Astrocyte (in vitro differentiated cells and primary cell): ENCODE measurements at regions not wholly inside any gene's neighbourhood (a gene's known extent, or its start where the extent isn't known, plus 50 kb on each side); places are given as distances from the start of the nearest gene placed in this dataset.
"Not testable (repeated sequence)": the region's sequence is repeated elsewhere in the genome, so short reads cannot be mapped to it uniquely, and the experiment has no call there.

ENCODE experiments used
- DNase-seq: peaks from one replicate; pipeline ENCODE4 v3.0.0-alpha.2; 2010; ENCODE audit warnings: low read depth
- FAIRE-seq: peaks from 2 replicates; lab custom pipeline; 2011; peaks lifted over from hg19 to GRCh38; lab: Jason Lieb, UNC
- H2AFZ ChIP-seq: 2 replicates; pipeline ENCODE4 v1.6.0; 2012; ENCODE audit warnings: low read depth, low read length, inconsistent platforms
- H3K27ac ChIP-seq: 2 replicates; pipeline ENCODE4 v1.5.1; 2011; ENCODE audit warnings: low read depth, low read length, inconsistent platforms
- H3K27me3 ChIP-seq: 2 replicates; pipeline ENCODE4 v1.6.0; 2011; ENCODE audit warnings: low read length, inconsistent platforms; ENCODE audit not compliant: insufficient read depth
- H3K36me3 ChIP-seq: 2 replicates; pipeline ENCODE4 v1.5.1; 2011; ENCODE audit warnings: low read length, inconsistent platforms; ENCODE audit not compliant: insufficient read depth
- H3K4me1 ChIP-seq: 2 replicates; pipeline ENCODE4 v1.5.1; 2011; ENCODE audit warnings: low read length, inconsistent platforms; ENCODE audit not compliant: insufficient read depth
- H3K4me2 ChIP-seq: 2 replicates; pipeline ENCODE4 v1.6.0; 2012; ENCODE audit warnings: low read length, inconsistent platforms
- H3K4me3 ChIP-seq: 2 replicates; pipeline ENCODE4 v1.5.1; 2011; ENCODE audit warnings: low read depth, mild to moderate bottlenecking, low read length, inconsistent platforms; ENCODE audit not compliant: insufficient read depth
- H3K79me2 ChIP-seq: 2 replicates; pipeline ENCODE4 v1.6.0; 2012; ENCODE audit warnings: mild to moderate bottlenecking, low read length, inconsistent platforms; ENCODE audit not compliant: insufficient read depth
- H3K9ac ChIP-seq: 2 replicates; pipeline ENCODE4 v1.6.0; 2012; ENCODE audit warnings: mild to moderate bottlenecking, low read length, inconsistent platforms
- H3K9me3 ChIP-seq: 2 replicates; pipeline ENCODE4 v1.5.1; 2012; ENCODE audit warnings: low read depth, mild to moderate bottlenecking, low read length, inconsistent platforms; ENCODE audit not compliant: insufficient read depth
- H4K20me1 ChIP-seq: 2 replicates; pipeline ENCODE4 v1.6.0; 2012; ENCODE audit warnings: low read length, inconsistent platforms; ENCODE audit not compliant: insufficient read depth
- H3K27ac Mint-ChIP-seq: one replicate; pipeline ENCODE4 v1.8.0; 2021; ENCODE audit warnings: mild to moderate bottlenecking, mixed read lengths; ENCODE audit not compliant: unreplicated experiment
- H3K27me3 Mint-ChIP-seq: one replicate; pipeline ENCODE4 v1.8.0; 2021; ENCODE audit warnings: low read depth, mixed read lengths; ENCODE audit not compliant: unreplicated experiment
- H3K36me3 Mint-ChIP-seq: one replicate; pipeline ENCODE4 v1.8.0; 2021; ENCODE audit warnings: low read depth, mixed read lengths; ENCODE audit not compliant: unreplicated experiment
- H3K4me1 Mint-ChIP-seq: one replicate; pipeline ENCODE4 v1.8.0; 2021; ENCODE audit warnings: low read depth, mixed read lengths; ENCODE audit not compliant: unreplicated experiment
- H3K4me3 Mint-ChIP-seq: one replicate; pipeline ENCODE4 v1.8.0; 2021; ENCODE audit warnings: mild to moderate bottlenecking, moderate library complexity, mixed read lengths; ENCODE audit not compliant: unreplicated experiment
- H3K9me3 Mint-ChIP-seq: one replicate; pipeline ENCODE4 v1.8.0; 2021; ENCODE audit warnings: mild to moderate bottlenecking, mixed read lengths; ENCODE audit not compliant: unreplicated experiment
- CTCF ChIP-seq: IDR thresholded peaks from 2 replicates; pipeline ENCODE4 v1.5.1; 2011; ENCODE audit warnings: low read depth, mild to moderate bottlenecking, inconsistent platforms, low read length, moderate library complexity; ENCODE audit not compliant: insufficient read depth
- EZH2 ChIP-seq: IDR thresholded peaks from 2 replicates; pipeline ENCODE4 v1.6.1; 2012; ENCODE audit warnings: mild to moderate bottlenecking, low read length, inconsistent platforms; ENCODE audit not compliant: insufficient read depth

GRCh38 chr9:99663297-99663696 lies 158.4 kb upstream of the NR4A3 start:
- Histone ChIP-seq H3K27me3 (no peaks in the 10 kb centered on the region), H3K4me1 (no peaks in the 10 kb centered on the region), H2AFZ (no peak overlapping the region), H3K4me2 (no peak overlapping the region), H3K79me2 (no peaks in the 10 kb centered on the region), H4K20me1 (no peaks in the 10 kb centered on the region), H3K36me3 (no peaks in the 10 kb centered on the region), H3K9ac (no peak overlapping the region), H3K4me3 (no peak overlapping the region), H3K9me3 (no peaks in the 10 kb centered on the region), H3K27ac (no peak overlapping the region)
- no peak overlapping the region for H3K27ac Mint-ChIP-seq
- no peak for FAIRE-seq
- H3K27me3 Mint-ChIP-seq: peaks cover 2% of the 10 kb centered on the region
- H3K36me3 Mint-ChIP-seq: no peaks in the 10 kb centered on the region
- no peak overlapping the region for H3K4me3 Mint-ChIP-seq
- H3K9me3 Mint-ChIP-seq: no peaks in the 10 kb centered on the region
- TF ChIP-seq CTCF (no peak), EZH2 (no peak)
- DNase-seq: no peak
- no peaks in the 10 kb centered on the region for H3K4me1 Mint-ChIP-seq

GRCh38 chr9:99663856-99664255 lies 157.8 kb upstream of the NR4A3 start:
- no peaks in the 10 kb centered on the region for H3K4me1 ChIP-seq
- no peaks in the 10 kb centered on the region for H4K20me1 ChIP-seq
- H3K27ac ChIP-seq: no peak overlapping the region
- no peak overlapping the region for H3K4me2 ChIP-seq
- H3K79me2 ChIP-seq: no peaks in the 10 kb centered on the region
- H3K27me3 Mint-ChIP-seq: no peaks in the 10 kb centered on the region
- H3K4me3 ChIP-seq: no peak overlapping the region
- H3K36me3 Mint-ChIP-seq: no peaks in the 10 kb centered on the region
- H3K27ac Mint-ChIP-seq: no peak overlapping the region
- FAIRE-seq: no peak
- H3K9me3 Mint-ChIP-seq: no peaks in the 10 kb centered on the region
- TF ChIP-seq CTCF: no peak
- TF ChIP-seq EZH2: no peak
- H3K27me3 ChIP-seq: no peaks in the 10 kb centered on the region
- no peaks in the 10 kb centered on the region for H3K4me1 Mint-ChIP-seq
- H3K36me3 ChIP-seq: no peaks in the 10 kb centered on the region
- no peak overlapping the region for H3K4me3 Mint-ChIP-seq
- no peak overlapping the region for H3K9ac ChIP-seq
- no peak overlapping the region for H2AFZ ChIP-seq
- H3K9me3 ChIP-seq: no peaks in the 10 kb centered on the region
- DNase-seq: no peak

GRCh38 chr9:99666571-99666970 lies 155.1 kb upstream of the NR4A3 start:
- no peak overlapping the region for H3K4me3 Mint-ChIP-seq
- H3K9me3 Mint-ChIP-seq: peaks cover 2% of the 10 kb centered on the region
- H3K79me2 ChIP-seq: no peaks in the 10 kb centered on the region
- no peak for FAIRE-seq
- H3K36me3 ChIP-seq: no peaks in the 10 kb centered on the region
- no peak overlapping the region for H2AFZ ChIP-seq
- H3K27me3 ChIP-seq: no peaks in the 10 kb centered on the region
- no peaks in the 10 kb centered on the region for H3K4me1 ChIP-seq
- H3K9me3 ChIP-seq: no peaks in the 10 kb centered on the region
- H3K4me1 Mint-ChIP-seq: no peaks in the 10 kb centered on the region
- no peak for TF ChIP-seq EZH2
- no peak overlapping the region for H3K9ac ChIP-seq
- H3K27me3 Mint-ChIP-seq: no peaks in the 10 kb centered on the region
- no peaks in the 10 kb centered on the region for H3K36me3 Mint-ChIP-seq
- H3K4me3 ChIP-seq: no peak overlapping the region
- H3K27ac ChIP-seq: no peak overlapping the region
- H4K20me1 ChIP-seq: no peaks in the 10 kb centered on the region
- no peak overlapping the region for H3K27ac Mint-ChIP-seq
- no peak overlapping the region for H3K4me2 ChIP-seq
- DNase-seq: no peak

GRCh38 chr9:99670886-99671285 lies 150.8 kb upstream of the NR4A3 start:
- not testable (repeated sequence) for H3K27me3 ChIP-seq, H3K9me3 Mint-ChIP-seq, H3K36me3 ChIP-seq, H4K20me1 ChIP-seq, H3K27ac Mint-ChIP-seq, H3K9ac ChIP-seq, H3K4me3 ChIP-seq, H2AFZ ChIP-seq, H3K4me3 Mint-ChIP-seq, DNase-seq, H3K27me3 Mint-ChIP-seq, H3K27ac ChIP-seq, H3K4me1 Mint-ChIP-seq, H3K36me3 Mint-ChIP-seq, H3K4me2 ChIP-seq, H3K4me1 ChIP-seq, H3K9me3 ChIP-seq, FAIRE-seq, H3K79me2 ChIP-seq
